ENCODE measurements at regions not wholly inside any gene's neighbourhood (a gene's known extent, or its start where the extent isn't known, plus 50 kb on each side); places are given as distances from the start of the nearest gene placed in this dataset.

GRCh38 chr21:43353282-43354025 is 73.5 kb downstream of the SIK1 start:
- H3K4me3 ChIP-seq (replicated peaks; ENCODE audit: insufficient read depth, low read length) = no peak overlapping the region
- TF ChIP-seq SPI1 (IDR thresholded peaks at IDR 0.05; ENCODE audit: borderline replicate concordance, low read depth) (no peak), REST (IDR thresholded peaks at IDR 0.05; ENCODE audit: insufficient replicate concordance, low read depth) (no peak), POLR2AphosphoS5 (IDR thresholded peaks at IDR 0.05; ENCODE audit: low read depth) (no peak), CTCF (IDR thresholded peaks at IDR 0.05; ENCODE audit: insufficient read depth, low read length) (no peak), GABPA (IDR thresholded peaks at IDR 0.05; ENCODE audit: low read depth) (no peak)
- DNase-seq (ENCODE audit: low read depth in 1 of 2, low spot score in 1 of 2) = no peak
- H3K27ac ChIP-seq (replicated peaks) = no peak overlapping the region
- no peaks in the 10 kb centered on the region for H3K27me3 ChIP-seq (ENCODE audit: insufficient read depth, poor library complexity, severe bottlenecking)

GRCh38 chr21:43352568-43353281 is 74.2 kb downstream of the SIK1 start:
- no peaks in the 10 kb centered on the region for H3K27me3 ChIP-seq (ENCODE audit: insufficient read depth, poor library complexity, severe bottlenecking)
- no peak overlapping the region for H3K27ac ChIP-seq (replicated peaks)
- no peak overlapping the region for H3K4me3 ChIP-seq (replicated peaks; ENCODE audit: insufficient read depth, low read length)
- no peak for DNase-seq (ENCODE audit: low read depth in 1 of 2, low spot score in 1 of 2)
- TF ChIP-seq GABPA (IDR thresholded peaks at IDR 0.05; ENCODE audit: low read depth) (no peak), POLR2AphosphoS5 (IDR thresholded peaks at IDR 0.05; ENCODE audit: low read depth) (no peak), SPI1 (IDR thresholded peaks at IDR 0.05; ENCODE audit: borderline replicate concordance, low read depth) (no peak), REST (IDR thresholded peaks at IDR 0.05; ENCODE audit: insufficient replicate concordance, low read depth) (no peak), CTCF (IDR thresholded peaks at IDR 0.05; ENCODE audit: insufficient read depth, low read length) (no peak)

GRCh38 chr21:43352154-43352537 is 74.8 kb downstream of the SIK1 start:
- TF ChIP-seq REST (IDR thresholded peaks at IDR 0.05; ENCODE audit: insufficient replicate concordance, low read depth) (no peak), CTCF (IDR thresholded peaks at IDR 0.05; ENCODE audit: insufficient read depth, low read length) (no peak), GABPA (IDR thresholded peaks at IDR 0.05; ENCODE audit: low read depth) (no peak), POLR2AphosphoS5 (IDR thresholded peaks at IDR 0.05; ENCODE audit: low read depth) (no peak), SPI1 (IDR thresholded peaks at IDR 0.05; ENCODE audit: borderline replicate concordance, low read depth) (no peak)
- Histone ChIP-seq H3K27ac (replicated peaks) (no peak overlapping the region), H3K4me3 (replicated peaks; ENCODE audit: insufficient read depth, low read length) (no peak overlapping the region), H3K27me3 (ENCODE audit: insufficient read depth, poor library complexity, severe bottlenecking) (no peaks in the 10 kb centered on the region)
- no peak for DNase-seq (ENCODE audit: low read depth in 1 of 2, low spot score in 1 of 2)
